ENCODE measurements at regions not wholly inside any gene's neighbourhood (a gene's known extent, or its start where the extent isn't known, plus 50 kb on each side); places are given as distances from the start of the nearest gene placed in this dataset.

DNA sequence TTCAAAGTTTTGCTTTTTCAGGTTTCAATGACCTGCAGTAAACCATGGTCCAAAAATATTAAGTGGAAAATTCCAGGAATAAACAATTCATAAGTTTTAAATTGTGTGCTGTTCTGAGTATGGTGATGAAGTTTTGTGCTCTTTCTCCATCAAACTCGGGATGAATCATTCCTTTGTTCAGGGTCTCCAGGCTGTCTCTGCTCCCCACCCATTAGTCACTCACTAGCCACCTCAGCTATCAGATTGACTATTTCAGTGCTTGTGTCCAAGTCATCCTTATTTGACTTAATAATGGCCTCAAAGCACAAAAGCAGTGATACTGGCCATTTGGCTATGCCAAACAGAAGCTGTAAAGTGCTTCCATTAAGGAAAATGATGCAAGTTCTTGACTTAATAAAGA, 1140.4 kb downstream of the EFNB2 start:
- TF ChIP-seq, protein P1, sequence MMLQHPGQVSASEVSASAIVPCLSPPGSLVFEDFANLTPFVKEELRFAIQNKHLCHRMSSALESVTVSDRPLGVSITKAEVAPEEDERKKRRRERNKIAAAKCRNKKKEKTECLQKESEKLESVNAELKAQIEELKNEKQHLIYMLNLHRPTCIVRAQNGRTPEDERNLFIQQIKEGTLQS (IDR thresholded peaks at IDR 0.05), result no peak
- TF ChIP-seq CTCF (IDR thresholded peaks at IDR 0.05 in 2 of 3, conservative IDR thresholded peaks at IDR 0.05 in 1 of 3; ENCODE audit: borderline replicate concordance in 1 of 3, insufficient read depth in 1 of 3, low read depth in 2 of 3, low read length in 2 of 3) (no peak), SIN3A (IDR thresholded peaks at IDR 0.05; ENCODE audit: low read depth) (no peak), POLR2A (IDR thresholded peaks at IDR 0.05; ENCODE audit: borderline replicate concordance, extremely low read depth, insufficient read depth, insufficient read length) (no peak), ZNF274 (IDR thresholded peaks at IDR 0.05; ENCODE audit: low read depth, low read length) (no peak), EZH2 (IDR thresholded peaks at IDR 0.05) (no peak), POLR2AphosphoS5 (IDR thresholded peaks at IDR 0.05; ENCODE audit: low read depth, low read length) (no peak), ZBTB33 (IDR thresholded peaks at IDR 0.05; ENCODE audit: extremely low read depth, insufficient replicate concordance, low read length) (no peak)
- TF ChIP-seq, protein P2, sequence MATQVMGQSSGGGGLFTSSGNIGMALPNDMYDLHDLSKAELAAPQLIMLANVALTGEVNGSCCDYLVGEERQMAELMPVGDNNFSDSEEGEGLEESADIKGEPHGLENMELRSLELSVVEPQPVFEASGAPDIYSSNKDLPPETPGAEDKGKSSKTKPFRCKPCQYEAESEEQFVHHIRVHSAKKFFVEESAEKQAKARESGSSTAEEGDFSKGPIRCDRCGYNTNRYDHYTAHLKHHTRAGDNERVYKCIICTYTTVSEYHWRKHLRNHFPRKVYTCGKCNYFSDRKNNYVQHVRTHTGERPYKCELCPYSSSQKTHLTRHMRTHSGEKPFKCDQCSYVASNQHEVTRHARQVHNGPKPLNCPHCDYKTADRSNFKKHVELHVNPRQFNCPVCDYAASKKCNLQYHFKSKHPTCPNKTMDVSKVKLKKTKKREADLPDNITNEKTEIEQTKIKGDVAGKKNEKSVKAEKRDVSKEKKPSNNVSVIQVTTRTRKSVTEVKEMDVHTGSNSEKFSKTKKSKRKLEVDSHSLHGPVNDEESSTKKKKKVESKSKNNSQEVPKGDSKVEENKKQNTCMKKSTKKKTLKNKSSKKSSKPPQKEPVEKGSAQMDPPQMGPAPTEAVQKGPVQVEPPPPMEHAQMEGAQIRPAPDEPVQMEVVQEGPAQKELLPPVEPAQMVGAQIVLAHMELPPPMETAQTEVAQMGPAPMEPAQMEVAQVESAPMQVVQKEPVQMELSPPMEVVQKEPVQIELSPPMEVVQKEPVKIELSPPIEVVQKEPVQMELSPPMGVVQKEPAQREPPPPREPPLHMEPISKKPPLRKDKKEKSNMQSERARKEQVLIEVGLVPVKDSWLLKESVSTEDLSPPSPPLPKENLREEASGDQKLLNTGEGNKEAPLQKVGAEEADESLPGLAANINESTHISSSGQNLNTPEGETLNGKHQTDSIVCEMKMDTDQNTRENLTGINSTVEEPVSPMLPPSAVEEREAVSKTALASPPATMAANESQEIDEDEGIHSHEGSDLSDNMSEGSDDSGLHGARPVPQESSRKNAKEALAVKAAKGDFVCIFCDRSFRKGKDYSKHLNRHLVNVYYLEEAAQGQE (IDR thresholded peaks at IDR 0.05; ENCODE audit: low read depth), result no peak

Measured in HCT116 (cell line).